HG02981 (cell line): ENCODE measurements at regions not wholly inside any gene's neighbourhood (a gene's known extent, or its start where the extent isn't known, plus 50 kb on each side); places are given as distances from the start of the nearest gene placed in this dataset.

Experiments used
- ATAC-seq: cut with Tn5 transposase; IDR thresholded peaks from one replicate; pipeline ENCODE4 v1.9.1; 2021; ENCODE audit warnings: mild to moderate bottlenecking, moderate library complexity; ENCODE audit not compliant: unreplicated experiment

DNA sequence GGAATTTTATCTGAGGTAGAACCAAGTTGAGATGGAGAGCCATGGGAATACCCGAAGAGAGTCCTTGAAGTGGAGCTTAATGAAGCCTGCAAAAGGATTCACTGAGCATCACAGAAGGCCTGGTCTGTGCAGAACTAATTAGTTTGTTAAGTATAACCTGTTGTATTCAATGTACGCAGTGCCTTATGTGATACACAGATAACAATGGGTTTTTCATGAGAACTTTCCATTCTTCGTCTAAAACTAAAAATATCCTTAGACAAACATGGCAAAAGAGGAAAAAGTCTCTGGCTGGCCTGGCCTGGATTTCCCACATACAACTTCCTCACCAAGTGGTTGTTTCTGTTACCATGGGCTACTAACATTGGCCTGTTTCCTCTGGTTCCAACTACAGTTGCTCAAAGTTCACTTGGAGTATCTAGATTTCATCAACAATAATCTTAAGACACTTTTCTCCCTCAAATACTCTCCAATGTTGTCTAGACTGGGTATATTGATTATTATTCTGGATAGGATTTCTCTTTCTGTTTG lies 237.6 kb upstream of the ZNF462 start:
- no peak for ATAC-seq

DNA sequence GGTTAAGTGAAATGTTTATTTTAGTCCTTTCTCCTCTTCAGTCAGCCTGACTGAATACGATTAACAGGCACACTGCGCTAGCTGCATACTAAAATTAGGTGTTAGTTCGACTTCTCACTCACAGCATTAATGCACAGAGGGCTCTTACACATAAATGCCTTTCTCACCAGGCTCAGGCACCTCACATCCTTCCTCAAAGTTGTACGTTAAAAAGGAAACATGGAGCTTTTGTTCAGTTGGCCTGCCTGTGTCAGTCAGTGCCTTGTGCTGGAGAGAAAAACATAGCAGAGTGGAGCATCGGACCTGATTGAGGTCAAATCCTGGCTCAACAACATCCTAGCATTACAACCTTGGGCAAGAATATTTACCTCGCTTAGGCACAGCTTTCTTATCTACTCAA lies 236.0 kb upstream of the ZNF462 start:
- ATAC-seq: no peak

GRCh38 chr9:106632621-106633020 lies 230.3 kb upstream of the ZNF462 start:
- no peak for ATAC-seq

DNA sequence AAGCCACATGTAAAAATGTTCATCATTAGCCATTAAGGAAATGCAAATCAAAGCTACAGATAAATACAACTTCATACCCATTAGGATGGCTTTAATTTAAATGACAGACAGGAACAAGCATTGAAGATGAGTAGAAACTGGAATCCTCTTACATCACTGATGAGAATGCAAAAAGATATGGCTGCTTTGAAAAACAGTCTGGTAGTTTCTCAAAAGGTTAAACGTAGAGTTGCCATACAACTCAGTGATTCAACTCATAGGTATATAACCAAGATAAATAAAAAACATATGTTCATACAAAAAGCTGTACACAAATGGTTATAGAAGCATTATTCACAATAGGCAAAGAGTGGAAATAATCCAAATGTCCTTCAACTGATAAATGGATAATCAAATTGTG lies 228.8 kb upstream of the ZNF462 start:
- ATAC-seq: no peak

GRCh38 chr9:106634641-106635040 lies 228.3 kb upstream of the ZNF462 start:
- no peak for ATAC-seq

DNA sequence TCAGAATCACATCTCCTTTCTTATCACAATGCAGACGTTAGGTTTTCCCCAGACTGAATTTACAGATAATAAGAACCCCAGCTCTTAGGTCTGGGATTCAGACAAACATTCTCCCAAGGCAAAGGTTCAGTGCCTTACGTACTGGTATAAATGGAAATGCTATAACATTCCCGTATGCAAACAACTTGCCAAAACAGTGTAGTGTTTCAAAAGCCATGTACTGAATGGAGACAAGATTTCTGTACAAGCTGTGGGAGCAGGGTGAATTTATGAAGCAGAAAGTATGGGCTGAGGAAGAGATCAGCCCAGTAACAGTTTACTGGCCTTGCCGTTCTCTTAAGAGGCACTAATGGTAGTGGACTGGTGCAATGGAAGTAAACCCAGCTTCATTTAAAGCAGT lies 225.5 kb upstream of the ZNF462 start:
- no peak for ATAC-seq

DNA sequence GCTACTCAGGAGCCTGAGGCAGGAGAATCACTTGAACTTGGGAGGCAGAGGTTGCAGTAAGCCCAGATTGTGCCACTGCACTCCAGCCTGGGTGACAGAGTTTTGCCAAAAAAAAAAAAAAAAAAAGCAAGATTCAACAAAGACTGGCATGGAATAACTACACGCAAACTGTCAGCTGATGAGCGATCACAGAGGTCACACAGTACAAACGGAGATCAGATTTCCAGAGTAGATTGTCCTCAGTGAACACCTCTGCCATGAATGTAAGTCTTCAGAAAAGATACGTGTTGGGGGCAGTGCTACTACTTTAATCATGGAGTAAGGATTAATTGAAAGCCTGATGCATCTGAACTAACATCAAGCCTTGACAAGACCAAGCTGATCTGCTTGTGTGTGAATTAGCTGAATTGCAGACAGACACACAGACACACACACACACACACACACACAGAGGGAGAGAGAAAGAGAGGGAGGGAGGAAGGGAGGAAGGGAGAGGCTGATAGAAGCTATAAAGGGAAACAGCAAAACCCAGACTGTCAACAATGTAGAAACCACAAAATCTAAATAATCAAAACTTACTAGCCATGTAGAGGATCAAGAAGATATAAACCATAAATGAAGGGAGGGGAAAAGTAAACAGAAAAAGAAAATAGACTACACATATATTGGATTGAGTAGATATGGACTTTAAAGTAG lies 222.9 kb upstream of the ZNF462 start:
- no peak for ATAC-seq

- no peak for ATAC-seq
Measured at GRCh38 chr9:106643211-106643930, 219.6 kb upstream of the ZNF462 start.

DNA sequence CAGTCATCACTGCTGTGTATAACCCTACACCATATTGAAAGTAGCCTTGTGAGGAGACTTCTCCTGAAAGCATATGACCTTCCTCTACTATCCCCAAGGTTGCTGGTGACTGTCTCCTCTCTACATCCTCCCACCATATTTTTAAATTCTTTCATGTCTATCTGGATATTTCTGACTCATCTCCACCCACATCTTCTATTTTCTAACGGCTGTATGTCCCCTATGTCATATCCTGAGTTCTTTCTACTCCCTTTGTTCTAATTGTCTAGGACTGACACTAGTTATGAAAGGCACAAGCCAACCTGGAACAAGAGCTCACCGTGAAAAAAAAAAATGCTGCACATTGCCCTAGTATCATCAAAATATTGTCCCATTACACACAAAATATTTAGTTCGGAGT lies 218.3 kb upstream of the ZNF462 start:
- no peak for ATAC-seq

GRCh38 chr9:106648799-106649198 lies 214.2 kb upstream of the ZNF462 start:
- ATAC-seq: no peak

DNA sequence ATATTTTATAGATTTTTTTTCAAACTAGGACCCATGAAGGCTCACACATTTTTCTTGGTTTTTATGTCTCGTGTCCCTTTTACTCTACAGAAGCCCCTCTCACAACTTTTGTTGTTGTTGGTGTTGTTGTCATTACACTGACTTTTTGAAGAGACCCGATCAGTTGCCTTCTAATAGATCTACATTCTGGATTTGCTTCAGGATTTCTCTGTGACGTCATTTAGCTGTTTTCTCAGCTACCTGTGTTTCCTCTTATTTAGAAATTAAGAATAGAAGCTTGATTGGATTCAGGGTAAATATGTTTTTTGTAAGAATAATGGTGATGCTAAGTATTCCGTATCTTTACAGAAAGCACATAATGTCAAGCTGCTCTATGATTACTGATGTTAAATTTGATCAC lies 213.3 kb upstream of the ZNF462 start:
- ATAC-seq: no peak

DNA sequence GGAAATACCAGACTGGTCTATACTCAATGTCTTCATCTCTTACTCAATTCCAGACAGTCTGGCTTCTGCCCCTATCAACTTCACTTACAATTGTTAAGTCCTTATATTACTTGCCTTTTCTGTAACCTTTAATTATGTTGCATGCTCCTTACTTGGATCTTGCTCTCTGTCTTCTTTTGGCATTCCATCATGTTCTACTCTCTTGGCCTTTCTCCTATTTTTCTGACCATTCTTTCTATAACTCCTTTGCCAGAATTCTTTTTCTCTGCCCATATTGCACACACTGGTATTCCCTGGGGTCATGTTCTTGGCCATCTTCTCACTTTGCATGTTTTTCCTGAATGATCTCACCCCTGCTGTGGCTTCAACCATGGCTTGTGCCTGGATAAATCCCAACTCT lies 209.8 kb upstream of the ZNF462 start:
- ATAC-seq: no peak

- ATAC-seq: no peak
Measured at GRCh38 chr9:106655966-106656365, 207.0 kb upstream of the ZNF462 start.

DNA sequence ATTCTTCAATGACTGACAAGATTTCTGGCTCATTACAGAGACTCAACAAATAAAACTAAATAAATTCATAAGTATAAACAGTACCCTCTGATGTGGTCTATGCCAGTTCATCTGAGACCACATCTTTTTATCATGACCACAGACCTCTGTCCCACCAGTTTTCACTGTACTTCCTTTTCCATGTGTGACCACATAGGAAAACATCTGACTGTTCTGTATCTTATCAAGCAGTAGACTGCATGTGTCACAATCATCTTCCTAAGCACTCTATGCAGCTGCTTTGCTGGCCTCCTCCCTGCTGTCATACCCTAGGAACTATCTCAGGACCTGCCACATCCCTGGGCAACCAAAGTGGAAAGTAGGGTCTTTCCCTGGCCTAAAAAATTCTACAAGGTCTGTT lies 205.0 kb upstream of the ZNF462 start:
- no peak for ATAC-seq

- no peak for ATAC-seq
Measured at GRCh38 chr9:106668534-106668933, 194.4 kb upstream of the ZNF462 start.

GRCh38 chr9:106669835-106670234 lies 193.1 kb upstream of the ZNF462 start:
- ATAC-seq: no peak

- ATAC-seq: no peak
Measured at GRCh38 chr9:106670418-106670817, 192.5 kb upstream of the ZNF462 start.

DNA sequence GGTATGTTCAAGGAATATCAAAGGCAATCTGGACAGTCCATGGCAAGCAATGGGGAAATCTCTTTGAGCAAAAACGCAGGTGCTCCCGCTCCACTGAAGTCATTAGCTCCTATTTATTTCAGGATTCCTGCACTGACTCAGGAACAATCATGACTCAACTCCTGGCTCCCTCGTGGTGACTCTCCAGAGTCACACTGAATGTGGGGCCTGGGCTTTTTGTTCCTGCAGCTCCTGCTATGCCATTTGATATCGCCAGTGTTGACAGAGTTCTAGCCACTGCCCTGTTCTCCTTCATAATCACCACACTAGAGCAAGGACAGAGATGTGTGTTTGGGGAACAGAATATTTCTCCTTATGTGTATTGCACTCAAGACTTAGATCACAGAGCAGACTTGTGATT lies 187.2 kb upstream of the ZNF462 start:
- ATAC-seq: no peak

GRCh38 chr9:106677374-106677773 lies 185.6 kb upstream of the ZNF462 start:
- ATAC-seq: no peak

GRCh38 chr9:106677830-106678229 lies 185.1 kb upstream of the ZNF462 start:
- no peak for ATAC-seq

DNA sequence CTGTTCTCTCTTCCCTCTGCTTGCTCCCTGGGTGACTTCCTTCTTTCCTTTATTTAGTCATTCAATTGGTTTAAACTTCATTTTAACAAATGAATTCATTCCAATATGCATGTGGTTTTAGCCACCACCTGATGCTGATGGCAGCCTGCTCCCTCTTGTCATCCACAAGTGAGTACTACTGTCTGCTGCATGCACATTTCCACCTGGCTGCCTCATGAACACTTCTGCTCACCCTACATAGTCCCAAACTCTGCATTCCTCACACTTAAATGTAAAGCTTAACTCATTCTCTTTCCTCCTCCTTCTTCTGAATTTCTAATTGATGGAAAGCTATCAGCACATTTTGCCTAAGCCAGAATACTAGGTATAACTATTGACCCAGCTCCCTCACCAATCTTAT lies 184.7 kb upstream of the ZNF462 start:
- no peak for ATAC-seq

DNA sequence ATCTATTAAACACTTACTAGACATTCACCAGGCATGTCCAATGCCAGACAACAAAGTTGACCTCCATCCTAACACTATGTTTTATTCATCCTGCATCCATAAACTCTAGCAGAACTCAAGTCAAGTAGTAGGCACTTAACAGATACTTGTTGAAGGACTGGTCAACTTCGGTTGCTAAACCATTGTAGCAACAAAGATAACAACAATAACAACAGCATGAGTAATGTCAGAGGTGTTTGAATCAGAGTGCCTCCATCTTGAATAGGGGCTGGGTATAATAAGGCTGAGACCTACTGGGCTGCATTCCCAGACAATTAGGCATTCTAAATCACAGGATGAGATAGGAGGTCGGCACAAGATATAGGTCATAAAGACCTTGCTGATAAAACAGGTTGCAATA lies 180.5 kb upstream of the ZNF462 start:
- ATAC-seq: no peak
